G401.6 (cell line): ENCODE measurements at regions not wholly inside any gene's neighbourhood (a gene's known extent, or its start where the extent isn't known, plus 50 kb on each side); places are given as distances from the start of the nearest gene placed in this dataset.

Experiments used
- FAIRE-seq: peaks from 2 replicates; lab custom pipeline; 2012; peaks lifted over from hg19 to GRCh38; lab: Jason Lieb, UNC

DNA sequence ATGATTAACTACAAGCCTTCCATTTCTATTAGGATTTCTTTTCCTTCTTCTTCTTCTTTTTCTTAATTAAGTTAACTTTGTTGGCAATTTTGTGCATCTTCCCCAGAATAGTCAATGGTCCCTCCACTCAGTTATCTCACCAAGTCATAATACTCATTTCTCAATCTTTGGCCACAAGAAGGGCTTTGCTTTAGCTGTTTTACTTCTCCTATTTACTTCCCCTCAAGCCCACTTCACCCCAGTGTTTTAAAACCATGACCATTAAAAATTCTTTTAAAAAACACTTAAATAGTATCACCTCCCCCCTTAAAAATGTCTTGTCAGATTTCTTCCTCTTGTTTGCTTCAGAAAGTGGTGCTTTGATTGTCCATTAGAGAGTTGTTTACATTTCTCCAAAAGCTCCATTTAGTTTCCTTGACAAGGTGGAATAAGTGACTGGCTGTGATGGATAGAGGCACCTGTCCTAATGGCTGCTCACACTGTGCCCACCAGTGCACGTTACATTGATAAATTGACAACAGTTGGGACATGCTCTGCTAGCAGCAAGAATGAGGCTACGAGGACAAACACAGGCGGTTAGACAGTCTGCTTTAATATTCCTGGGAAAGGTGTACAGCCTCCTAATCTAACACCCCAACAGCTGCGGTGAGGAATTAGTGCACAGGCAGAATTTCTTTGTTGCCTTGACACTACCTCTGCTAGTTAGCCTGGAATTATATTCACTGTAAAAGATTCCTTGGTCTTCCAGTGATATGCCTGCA lies 354.7 kb downstream of the LMO4 start:
- no peak for FAIRE-seq

GRCh38 chr1:87684194-87684593 lies 355.5 kb downstream of the LMO4 start:
- FAIRE-seq, result no peak

- no peak for FAIRE-seq
These were observed 356.1 kb downstream of the LMO4 start for GRCh38 chr1:87684713-87685205.

- FAIRE-seq, result no peak
These were observed 356.8 kb downstream of the LMO4 start for GRCh38 chr1:87685311-87686135.

- FAIRE-seq, result no peak
These were observed 357.4 kb downstream of the LMO4 start for GRCh38 chr1:87686136-87686495.

DNA sequence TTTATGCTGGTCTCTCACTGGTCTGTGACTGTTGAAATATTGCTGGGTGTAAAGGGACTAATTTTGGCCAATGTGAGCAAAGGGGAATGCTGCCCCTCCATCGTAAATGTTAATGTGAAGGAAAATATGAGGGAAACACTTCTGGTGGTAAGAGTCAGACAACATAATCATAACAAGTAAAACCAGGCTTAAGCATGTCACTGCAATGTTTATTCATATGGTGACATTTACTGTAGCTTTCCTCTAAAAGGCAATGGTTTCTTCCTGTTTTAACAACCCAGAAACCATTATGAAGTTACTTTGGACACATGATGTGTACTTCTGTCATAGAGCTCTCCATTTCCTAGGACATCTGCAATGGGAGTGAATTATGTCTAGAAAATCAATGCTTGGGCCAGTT lies 358.0 kb downstream of the LMO4 start:
- no peak for FAIRE-seq

GRCh38 chr1:87688136-87688535 lies 359.5 kb downstream of the LMO4 start:
- no peak for FAIRE-seq

DNA sequence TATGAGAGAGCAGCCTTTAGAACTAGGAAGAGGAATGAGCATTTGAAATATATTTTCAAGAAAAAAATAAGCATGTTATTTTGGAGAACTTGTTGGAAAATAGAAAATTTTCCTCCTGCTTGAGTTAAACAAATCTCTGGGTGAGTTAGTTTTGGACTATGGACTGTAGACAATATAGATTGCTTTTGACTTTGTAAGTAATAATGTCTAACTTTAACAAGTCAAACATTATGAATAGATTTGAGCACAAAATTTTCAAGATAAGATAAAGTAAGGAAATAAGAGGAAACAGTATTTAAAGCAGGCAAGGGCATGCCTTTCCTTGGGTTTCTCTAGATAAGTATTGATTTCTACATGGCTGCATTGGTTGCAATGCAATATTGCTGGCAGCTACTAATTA lies 360.8 kb downstream of the LMO4 start:
- no peak for FAIRE-seq

GRCh38 chr1:87696483-87696882 lies 367.8 kb downstream of the LMO4 start:
- FAIRE-seq, result no peak

GRCh38 chr1:87702455-87702854 lies 373.8 kb downstream of the LMO4 start:
- no peak for FAIRE-seq

GRCh38 chr1:87705233-87705632 lies 376.6 kb downstream of the LMO4 start:
- no peak for FAIRE-seq

DNA sequence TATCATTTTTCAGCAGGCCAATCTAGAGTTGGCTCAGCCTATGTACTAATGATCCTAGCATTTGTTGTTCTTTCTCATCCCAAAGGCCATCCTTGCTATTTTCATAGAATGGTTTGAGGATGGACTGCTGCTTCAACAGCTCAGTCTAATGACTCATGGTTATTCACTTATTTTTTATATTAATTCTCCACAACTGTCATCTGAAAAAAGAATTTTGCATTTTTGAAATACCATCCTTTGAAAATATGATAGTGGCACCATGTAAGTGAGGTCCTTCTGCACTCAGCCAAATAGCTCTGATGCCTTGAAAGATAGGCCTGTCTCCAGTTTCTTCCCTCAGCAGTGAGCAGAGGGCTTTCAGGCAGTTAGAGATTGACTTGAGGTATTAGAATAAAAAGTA lies 377.5 kb downstream of the LMO4 start:
- no peak for FAIRE-seq

DNA sequence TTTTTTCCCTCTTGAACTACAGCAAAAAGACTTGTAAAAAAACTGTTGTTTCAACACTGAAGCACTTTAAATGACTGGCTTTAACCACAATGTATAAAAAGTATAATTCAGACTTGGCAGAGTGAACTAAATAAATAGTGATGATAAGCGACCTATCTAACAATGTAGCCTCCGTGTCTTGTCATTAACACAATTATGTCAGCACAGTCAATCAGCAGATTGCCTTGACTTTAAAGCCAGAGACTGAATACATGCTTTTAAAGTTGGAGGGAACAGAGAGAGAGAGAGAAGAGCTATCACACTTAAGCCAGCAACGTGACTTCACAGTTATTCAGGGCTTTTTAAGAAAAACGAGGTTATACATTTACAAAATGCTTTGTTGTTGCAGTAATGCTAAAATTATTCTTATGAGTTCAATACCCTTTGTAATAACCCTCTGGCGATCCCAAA lies 378.1 kb downstream of the LMO4 start:
- FAIRE-seq, result no peak

- no peak for FAIRE-seq
These were observed 378.7 kb downstream of the LMO4 start for GRCh38 chr1:87707411-87707810.

GRCh38 chr1:87712261-87713010 lies 383.8 kb downstream of the LMO4 start:
- FAIRE-seq, result no peak

DNA sequence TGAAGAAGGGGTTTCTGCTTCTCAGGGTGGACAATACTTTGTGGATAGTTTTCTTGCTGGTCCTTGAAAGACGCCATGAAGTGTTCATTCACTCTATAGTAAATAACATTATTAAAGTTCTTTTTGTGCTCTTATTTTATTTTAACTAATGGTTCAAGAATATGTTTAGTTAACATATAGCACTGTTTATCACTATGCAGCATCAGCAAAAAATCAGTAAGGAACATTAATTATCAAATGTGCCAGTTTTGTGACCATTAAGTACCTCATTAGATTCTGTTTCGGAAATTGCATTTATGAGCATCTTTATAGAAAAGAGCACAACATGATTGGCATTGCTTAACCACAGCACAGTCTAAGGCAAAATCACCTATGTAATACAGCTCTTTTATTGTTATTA lies 385.6 kb downstream of the LMO4 start:
- FAIRE-seq, result no peak

- no peak for FAIRE-seq
These were observed 386.4 kb downstream of the LMO4 start for GRCh38 chr1:87715052-87715451.

DNA sequence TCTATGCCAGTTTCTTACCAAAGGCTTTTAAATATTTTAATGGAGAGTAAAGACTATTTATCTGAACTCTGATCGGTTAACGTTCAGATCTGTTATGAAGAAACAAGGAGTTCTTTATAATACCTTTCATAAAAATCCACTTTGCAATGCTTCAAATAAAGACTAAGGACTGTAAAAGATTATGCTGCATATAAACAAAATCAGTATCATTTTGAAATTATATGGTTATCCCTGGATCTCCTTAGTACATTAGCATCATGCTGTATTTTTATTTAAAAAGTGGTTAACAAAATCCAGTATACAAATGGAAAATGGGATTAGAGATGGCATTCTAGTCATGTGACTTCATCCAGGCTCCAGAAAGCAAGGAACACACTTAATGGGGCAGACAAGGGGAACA lies 386.8 kb downstream of the LMO4 start:
- no peak for FAIRE-seq

GRCh38 chr1:87717157-87717670 lies 388.5 kb downstream of the LMO4 start:
- no peak for FAIRE-seq

- FAIRE-seq, result no peak
These were observed 389.7 kb downstream of the LMO4 start for GRCh38 chr1:87718241-87718950.

DNA sequence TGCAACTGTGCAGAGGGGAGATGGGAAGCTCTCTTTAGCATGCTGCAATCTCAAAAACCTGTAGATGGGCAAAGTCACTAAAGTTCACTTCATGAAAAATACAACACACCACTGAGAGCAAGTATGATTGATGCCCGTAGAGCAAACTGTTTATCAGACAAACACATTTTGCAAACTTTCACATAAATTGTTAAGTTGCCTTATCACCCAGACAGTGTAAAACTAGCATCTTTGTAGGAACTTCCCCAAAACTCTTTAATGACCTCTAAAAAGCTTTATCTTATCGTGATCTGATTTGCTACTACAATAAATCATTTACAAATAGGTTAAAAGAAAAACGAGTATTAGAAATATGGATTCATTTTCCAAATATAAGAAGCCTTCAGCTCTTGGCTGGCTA lies 391.0 kb downstream of the LMO4 start:
- no peak for FAIRE-seq

DNA sequence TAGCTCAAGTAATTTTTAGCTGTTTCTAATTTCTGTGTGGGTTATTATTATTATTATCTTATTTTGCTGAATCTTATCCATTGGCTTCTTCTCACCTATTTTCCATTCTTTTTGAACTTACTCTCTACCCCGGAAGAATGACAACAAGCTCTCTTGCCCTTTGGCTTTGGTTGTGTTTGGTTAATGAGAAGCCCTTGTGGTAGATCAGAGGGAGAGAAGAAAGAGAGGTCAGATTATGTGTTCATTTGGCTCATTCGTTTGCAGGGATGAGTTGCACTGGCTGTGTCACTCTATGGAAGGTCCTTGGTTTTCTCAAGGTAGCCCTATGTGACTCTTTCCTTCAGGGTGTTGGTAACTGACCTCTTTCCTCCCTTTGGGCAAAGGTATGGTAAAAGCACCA lies 391.9 kb downstream of the LMO4 start:
- no peak for FAIRE-seq
